ENCODE measurements at regions not wholly inside any gene's neighbourhood (a gene's known extent, or its start where the extent isn't known, plus 50 kb on each side); places are given as distances from the start of the nearest gene placed in this dataset.

GRCh38 chr11:37774441-37774840 is 1176.4 kb upstream of the RAG2 start:
- H3K4me1 ChIP-seq: no peaks in the 10 kb centered on the region
- no peak for DNase-seq
- TF ChIP-seq CTCF (IDR thresholded peaks at IDR 0.05; ENCODE audit: borderline replicate concordance): no peak
- no peak overlapping the region for H3K27ac ChIP-seq (replicated peaks)
- intact Hi-C loops (cut with micrococcal nuclease): no loop called here
- H3K27me3 ChIP-seq (ENCODE audit: low read depth): no peaks in the 10 kb centered on the region
- H3K4me3 ChIP-seq: no peak overlapping the region
- H3K9me3 ChIP-seq (replicated peaks): peaks cover 3% of the 10 kb centered on the region
- H3K36me3 ChIP-seq: no peaks in the 10 kb centered on the region

GRCh38 chr11:37770145-37770544 is 1172.1 kb upstream of the RAG2 start:
- H3K4me1 ChIP-seq: no peaks in the 10 kb centered on the region
- no peaks in the 10 kb centered on the region for H3K27me3 ChIP-seq (ENCODE audit: low read depth)
- TF ChIP-seq CTCF (IDR thresholded peaks at IDR 0.05; ENCODE audit: borderline replicate concordance): no peak
- intact Hi-C loops (cut with micrococcal nuclease): no loop called here
- no peak overlapping the region for H3K27ac ChIP-seq (replicated peaks)
- no peak overlapping the region for H3K4me3 ChIP-seq
- H3K9me3 ChIP-seq (replicated peaks): peaks cover under 1% of the 10 kb centered on the region
- DNase-seq: no peak
- no peaks in the 10 kb centered on the region for H3K36me3 ChIP-seq

- Histone ChIP-seq H3K9me3 (replicated peaks) (peaks cover 11% of the 10 kb centered on the region), H3K36me3 (no peaks in the 10 kb centered on the region), H3K4me1 (no peaks in the 10 kb centered on the region), H3K27ac (replicated peaks) (no peak overlapping the region), H3K27me3 (ENCODE audit: low read depth) (no peaks in the 10 kb centered on the region), H3K4me3 (no peak overlapping the region)
- no peak for TF ChIP-seq CTCF (IDR thresholded peaks at IDR 0.05; ENCODE audit: borderline replicate concordance)
- DNase-seq: no peak
- intact Hi-C loops (cut with micrococcal nuclease): no loop called here
Measured at GRCh38 chr11:37762079-37762478, 1164.0 kb upstream of the RAG2 start.

- no peak for TF ChIP-seq CTCF (IDR thresholded peaks at IDR 0.05; ENCODE audit: borderline replicate concordance)
- no peak overlapping the region for H3K4me3 ChIP-seq
- H3K36me3 ChIP-seq: no peaks in the 10 kb centered on the region
- no peak overlapping the region for H3K27ac ChIP-seq (replicated peaks)
- peaks cover 3% of the 10 kb centered on the region for H3K9me3 ChIP-seq (replicated peaks)
- no peaks in the 10 kb centered on the region for H3K27me3 ChIP-seq (ENCODE audit: low read depth)
- no peak for DNase-seq
- no peaks in the 10 kb centered on the region for H3K4me1 ChIP-seq
- intact Hi-C loops (cut with micrococcal nuclease): no loop called here
Measured at GRCh38 chr11:37755521-37755920, 1157.5 kb upstream of the RAG2 start.

- no peak overlapping the region for H3K4me3 ChIP-seq
- H3K27ac ChIP-seq (replicated peaks): no peak overlapping the region
- H3K4me1 ChIP-seq: no peaks in the 10 kb centered on the region
- TF ChIP-seq CTCF (IDR thresholded peaks at IDR 0.05; ENCODE audit: borderline replicate concordance): no peak
- H3K36me3 ChIP-seq: no peaks in the 10 kb centered on the region
- intact Hi-C loops (cut with micrococcal nuclease): no loop called here
- H3K27me3 ChIP-seq (ENCODE audit: low read depth): no peaks in the 10 kb centered on the region
- H3K9me3 ChIP-seq (replicated peaks): peaks cover 18% of the 10 kb centered on the region
- DNase-seq: no peak
Measured at GRCh38 chr11:37748641-37749040, 1150.6 kb upstream of the RAG2 start.

- TF ChIP-seq CTCF (IDR thresholded peaks at IDR 0.05; ENCODE audit: borderline replicate concordance): no peak
- Histone ChIP-seq H3K27ac (replicated peaks) (no peak overlapping the region), H3K4me1 (no peaks in the 10 kb centered on the region), H3K4me3 (no peak overlapping the region), H3K36me3 (no peaks in the 10 kb centered on the region), H3K27me3 (ENCODE audit: low read depth) (no peaks in the 10 kb centered on the region), H3K9me3 (replicated peaks) (peaks cover 16% of the 10 kb centered on the region)
- intact Hi-C loops (cut with micrococcal nuclease): no loop called here
- DNase-seq: no peak
Measured at GRCh38 chr11:37747121-37747520, 1149.1 kb upstream of the RAG2 start.

Data from left ventricle myocardium inferior (tissue), 1 donor.